ENCODE measurements at regions not wholly inside any gene's neighbourhood (a gene's known extent, or its start where the extent isn't known, plus 50 kb on each side); places are given as distances from the start of the nearest gene placed in this dataset.

GRCh38 chr5:2039180-2039531 is 156.4 kb upstream of the IRX4 start:
- no peaks in the 10 kb centered on the region for H3K79me2 ChIP-seq (ENCODE audit: insufficient read depth, low read length)
- H3K9ac ChIP-seq (ENCODE audit: low read depth, low read length, poor library complexity, severe bottlenecking), result no peak overlapping the region
- peak overlapping the region; percentile 39; the same call in 1 of the 2 replicates for H2AFZ ChIP-seq (ENCODE audit: low read length)
- no peaks in the 10 kb centered on the region for H3F3A ChIP-seq (ENCODE audit: low read depth)
- no peaks in the 10 kb centered on the region for H3K9me3 ChIP-seq (ENCODE audit: insufficient read depth, low read depth, low read length)
- no peaks in the 10 kb centered on the region for H4K20me1 ChIP-seq (ENCODE audit: insufficient read depth, low read length, poor library complexity, severe bottlenecking)
- H3K9me2 ChIP-seq (replicated peaks; ENCODE audit: low read depth, low read length), result no peaks in the 10 kb centered on the region
- H3K4me1 ChIP-seq (ENCODE audit: insufficient read depth, low read length, poor library complexity, severe bottlenecking), result no peaks in the 10 kb centered on the region
- no peaks in the 10 kb centered on the region for H3K36me3 ChIP-seq (ENCODE audit: insufficient read depth, low read length)
- H3K27me3 ChIP-seq (ENCODE audit: insufficient read depth, low read length, poor library complexity, severe bottlenecking), result no peaks in the 10 kb centered on the region
- no peak overlapping the region for H3K4me3 ChIP-seq (ENCODE audit: low read length, poor library complexity, severe bottlenecking)
- no peak overlapping the region for H3K4me2 ChIP-seq (ENCODE audit: low read depth, low read length, poor library complexity, severe bottlenecking)
- no peak for TF ChIP-seq EZH2phosphoT487 (IDR thresholded peaks at IDR 0.05; ENCODE audit: borderline replicate concordance)
- TF ChIP-seq CTCF (conservative IDR thresholded peaks at IDR 0.05; ENCODE audit: low read length), result no peak

GRCh38 chr5:2038321-2039179 is 155.8 kb upstream of the IRX4 start:
- Histone ChIP-seq H3K4me3 (ENCODE audit: low read length, poor library complexity, severe bottlenecking) (peak overlapping the region; percentile 69), H2AFZ (ENCODE audit: low read length) (peak overlapping the region; percentile 96), H3K4me2 (ENCODE audit: low read depth, low read length, poor library complexity, severe bottlenecking) (peak overlapping the region; percentile 92), H3F3A (ENCODE audit: low read depth) (no peaks in the 10 kb centered on the region), H3K36me3 (ENCODE audit: insufficient read depth, low read length) (no peaks in the 10 kb centered on the region), H4K20me1 (ENCODE audit: insufficient read depth, low read length, poor library complexity, severe bottlenecking) (no peaks in the 10 kb centered on the region), H3K9ac (ENCODE audit: low read depth, low read length, poor library complexity, severe bottlenecking) (peak overlapping the region; percentile 53), H3K27me3 (ENCODE audit: insufficient read depth, low read length, poor library complexity, severe bottlenecking) (no peaks in the 10 kb centered on the region), H3K4me1 (ENCODE audit: insufficient read depth, low read length, poor library complexity, severe bottlenecking) (no peaks in the 10 kb centered on the region), H3K9me2 (replicated peaks; ENCODE audit: low read depth, low read length) (no peaks in the 10 kb centered on the region), H3K9me3 (ENCODE audit: insufficient read depth, low read depth, low read length) (no peaks in the 10 kb centered on the region), H3K79me2 (ENCODE audit: insufficient read depth, low read length) (no peaks in the 10 kb centered on the region)
- TF ChIP-seq EZH2phosphoT487 (IDR thresholded peaks at IDR 0.05; ENCODE audit: borderline replicate concordance) (no peak), CTCF (conservative IDR thresholded peaks at IDR 0.05; ENCODE audit: low read length) (peak; percentile 95)

GRCh38 chr5:2036885-2037284 is 154.2 kb upstream of the IRX4 start:
- no peaks in the 10 kb centered on the region for H3K9me3 ChIP-seq (ENCODE audit: insufficient read depth, low read depth, low read length)
- H3F3A ChIP-seq (ENCODE audit: low read depth), result no peaks in the 10 kb centered on the region
- H2AFZ ChIP-seq (ENCODE audit: low read length), result no peak overlapping the region
- H4K20me1 ChIP-seq (ENCODE audit: insufficient read depth, low read length, poor library complexity, severe bottlenecking), result no peaks in the 10 kb centered on the region
- no peaks in the 10 kb centered on the region for H3K79me2 ChIP-seq (ENCODE audit: insufficient read depth, low read length)
- no peaks in the 10 kb centered on the region for H3K4me1 ChIP-seq (ENCODE audit: insufficient read depth, low read length, poor library complexity, severe bottlenecking)
- H3K9me2 ChIP-seq (replicated peaks; ENCODE audit: low read depth, low read length), result no peaks in the 10 kb centered on the region
- no peak overlapping the region for H3K4me2 ChIP-seq (ENCODE audit: low read depth, low read length, poor library complexity, severe bottlenecking)
- no peaks in the 10 kb centered on the region for H3K36me3 ChIP-seq (ENCODE audit: insufficient read depth, low read length)
- H3K9ac ChIP-seq (ENCODE audit: low read depth, low read length, poor library complexity, severe bottlenecking), result no peak overlapping the region
- no peak overlapping the region for H3K4me3 ChIP-seq (ENCODE audit: low read length, poor library complexity, severe bottlenecking)
- no peaks in the 10 kb centered on the region for H3K27me3 ChIP-seq (ENCODE audit: insufficient read depth, low read length, poor library complexity, severe bottlenecking)
- TF ChIP-seq CTCF (conservative IDR thresholded peaks at IDR 0.05; ENCODE audit: low read length) (no peak), EZH2phosphoT487 (IDR thresholded peaks at IDR 0.05; ENCODE audit: borderline replicate concordance) (no peak)

Measured in Loucy (cell line).